ENCODE measurements at regions not wholly inside any gene's neighbourhood (a gene's known extent, or its start where the extent isn't known, plus 50 kb on each side); places are given as distances from the start of the nearest gene placed in this dataset.

DNA sequence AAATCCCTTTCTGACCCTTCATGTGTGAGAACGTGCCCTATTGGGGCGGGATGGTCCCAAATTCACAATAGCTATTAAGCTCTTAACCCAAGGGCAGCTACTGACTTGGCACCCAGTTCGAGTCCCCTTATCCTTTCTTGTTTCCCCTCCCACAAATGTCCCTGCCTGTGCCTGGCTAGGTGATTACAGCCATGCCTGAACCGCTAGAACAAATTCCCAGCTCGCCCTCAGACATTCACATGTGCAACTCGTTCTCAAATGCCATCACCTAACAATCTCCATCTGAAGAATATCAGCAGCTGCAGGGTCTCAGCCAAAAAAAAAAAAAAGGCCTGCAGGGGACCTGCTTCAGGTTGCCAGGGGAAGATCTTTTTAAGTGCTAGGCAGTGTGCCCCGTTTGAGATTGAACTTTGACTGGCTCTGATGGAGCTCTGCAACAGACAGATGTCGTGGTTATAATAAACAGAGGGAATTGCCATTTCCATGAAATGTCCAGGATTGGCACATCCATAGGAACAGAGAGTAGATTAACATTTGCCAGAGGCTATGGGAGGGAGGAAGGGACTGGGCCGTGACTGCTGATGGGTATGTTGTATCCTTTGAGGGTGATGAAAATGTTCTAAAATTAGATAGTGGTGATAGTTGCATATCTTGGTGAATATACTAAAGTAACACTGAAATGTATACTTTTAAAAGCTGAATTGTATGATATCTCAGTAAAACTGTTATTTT lies 347.2 kb upstream of the WWC1 start:
- TF ChIP-seq, protein P1, sequence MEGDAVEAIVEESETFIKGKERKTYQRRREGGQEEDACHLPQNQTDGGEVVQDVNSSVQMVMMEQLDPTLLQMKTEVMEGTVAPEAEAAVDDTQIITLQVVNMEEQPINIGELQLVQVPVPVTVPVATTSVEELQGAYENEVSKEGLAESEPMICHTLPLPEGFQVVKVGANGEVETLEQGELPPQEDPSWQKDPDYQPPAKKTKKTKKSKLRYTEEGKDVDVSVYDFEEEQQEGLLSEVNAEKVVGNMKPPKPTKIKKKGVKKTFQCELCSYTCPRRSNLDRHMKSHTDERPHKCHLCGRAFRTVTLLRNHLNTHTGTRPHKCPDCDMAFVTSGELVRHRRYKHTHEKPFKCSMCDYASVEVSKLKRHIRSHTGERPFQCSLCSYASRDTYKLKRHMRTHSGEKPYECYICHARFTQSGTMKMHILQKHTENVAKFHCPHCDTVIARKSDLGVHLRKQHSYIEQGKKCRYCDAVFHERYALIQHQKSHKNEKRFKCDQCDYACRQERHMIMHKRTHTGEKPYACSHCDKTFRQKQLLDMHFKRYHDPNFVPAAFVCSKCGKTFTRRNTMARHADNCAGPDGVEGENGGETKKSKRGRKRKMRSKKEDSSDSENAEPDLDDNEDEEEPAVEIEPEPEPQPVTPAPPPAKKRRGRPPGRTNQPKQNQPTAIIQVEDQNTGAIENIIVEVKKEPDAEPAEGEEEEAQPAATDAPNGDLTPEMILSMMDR (IDR thresholded peaks at IDR 0.05): no peak
- TF ChIP-seq POLR2A (IDR thresholded peaks at IDR 0.05): no peak

Measured in thyroid gland (tissue), 4 donors.